ENCODE measurements at regions not wholly inside any gene's neighbourhood (a gene's known extent, or its start where the extent isn't known, plus 50 kb on each side); places are given as distances from the start of the nearest gene placed in this dataset.

DNA sequence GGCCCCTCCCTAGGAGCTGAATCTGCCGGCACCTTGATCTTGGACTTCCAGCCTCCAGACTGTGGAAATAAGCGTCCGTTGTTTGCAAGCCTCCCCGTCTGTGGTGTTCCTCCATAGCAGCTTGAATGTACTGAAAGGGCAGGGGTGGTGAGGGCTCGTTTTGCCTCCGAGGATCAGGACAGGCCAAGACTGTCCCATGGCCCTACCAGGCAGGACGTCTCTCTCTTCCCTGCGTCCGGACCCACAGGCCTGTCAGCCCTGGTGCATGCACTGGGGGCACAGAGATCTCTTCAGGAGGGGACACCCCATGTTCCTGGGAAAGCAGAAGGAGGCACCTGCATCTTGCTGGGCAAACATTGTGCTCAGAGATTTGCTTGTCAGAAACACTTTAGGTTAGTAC lies 156.3 kb upstream of the C1orf174 start:
- H3K4me3 ChIP-seq (ENCODE audit: insufficient read depth, low read depth, low read length), result no peak overlapping the region
- intact Hi-C loops (cut with micrococcal nuclease), result no loop called here
- H2BK15ac ChIP-seq (ENCODE audit: low read depth, low read length), result no peak overlapping the region
- H2BK120ac ChIP-seq (ENCODE audit: low read depth, low read length), result no peak overlapping the region
- dilution Hi-C loops (cut with HindIII; ENCODE audit: low sequenced_read_pairs, unreplicated experiment), result no loop called here
- no peaks in the 10 kb centered on the region for H3K9me1 ChIP-seq (ENCODE audit: insufficient read depth, low read length)
- H2AK5ac ChIP-seq (ENCODE audit: low read depth, low read length), result no peak overlapping the region
- no peak overlapping the region for H3K23ac ChIP-seq (ENCODE audit: low read depth, low read length)
- no peak overlapping the region for H4K5ac ChIP-seq (ENCODE audit: low read depth, low read length)
- H3K4me1 ChIP-seq (ENCODE audit: control insufficient read depth, insufficient read depth, low read length), result no peaks in the 10 kb centered on the region
- H3K4me2 ChIP-seq (ENCODE audit: low read depth, low read length), result no peak overlapping the region
- ChIA-PET CTCF (no interaction called here), POLR2A (ENCODE audit: unreplicated experiment) (no interaction called here)
- TF ChIP-seq NFE2L2 (IDR thresholded peaks at IDR 0.05; ENCODE audit: low read depth, low read length), result no peak
- TF ChIP-seq, protein P1, sequence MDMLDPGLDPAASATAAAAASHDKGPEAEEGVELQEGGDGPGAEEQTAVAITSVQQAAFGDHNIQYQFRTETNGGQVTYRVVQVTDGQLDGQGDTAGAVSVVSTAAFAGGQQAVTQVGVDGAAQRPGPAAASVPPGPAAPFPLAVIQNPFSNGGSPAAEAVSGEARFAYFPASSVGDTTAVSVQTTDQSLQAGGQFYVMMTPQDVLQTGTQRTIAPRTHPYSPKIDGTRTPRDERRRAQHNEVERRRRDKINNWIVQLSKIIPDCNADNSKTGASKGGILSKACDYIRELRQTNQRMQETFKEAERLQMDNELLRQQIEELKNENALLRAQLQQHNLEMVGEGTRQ (IDR thresholded peaks at IDR 0.05; ENCODE audit: low read depth, low read length), result no peak
- TF ChIP-seq MXI1 (IDR thresholded peaks at IDR 0.05; ENCODE audit: borderline replicate concordance, low read depth, low read length), result no peak
- TF ChIP-seq RCOR1 (IDR thresholded peaks at IDR 0.05; ENCODE audit: insufficient replicate concordance, low read length), result no peak
- TF ChIP-seq, protein P2, sequence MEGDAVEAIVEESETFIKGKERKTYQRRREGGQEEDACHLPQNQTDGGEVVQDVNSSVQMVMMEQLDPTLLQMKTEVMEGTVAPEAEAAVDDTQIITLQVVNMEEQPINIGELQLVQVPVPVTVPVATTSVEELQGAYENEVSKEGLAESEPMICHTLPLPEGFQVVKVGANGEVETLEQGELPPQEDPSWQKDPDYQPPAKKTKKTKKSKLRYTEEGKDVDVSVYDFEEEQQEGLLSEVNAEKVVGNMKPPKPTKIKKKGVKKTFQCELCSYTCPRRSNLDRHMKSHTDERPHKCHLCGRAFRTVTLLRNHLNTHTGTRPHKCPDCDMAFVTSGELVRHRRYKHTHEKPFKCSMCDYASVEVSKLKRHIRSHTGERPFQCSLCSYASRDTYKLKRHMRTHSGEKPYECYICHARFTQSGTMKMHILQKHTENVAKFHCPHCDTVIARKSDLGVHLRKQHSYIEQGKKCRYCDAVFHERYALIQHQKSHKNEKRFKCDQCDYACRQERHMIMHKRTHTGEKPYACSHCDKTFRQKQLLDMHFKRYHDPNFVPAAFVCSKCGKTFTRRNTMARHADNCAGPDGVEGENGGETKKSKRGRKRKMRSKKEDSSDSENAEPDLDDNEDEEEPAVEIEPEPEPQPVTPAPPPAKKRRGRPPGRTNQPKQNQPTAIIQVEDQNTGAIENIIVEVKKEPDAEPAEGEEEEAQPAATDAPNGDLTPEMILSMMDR (conservative IDR thresholded peaks at IDR 0.05; ENCODE audit: low read depth, low read length), result no peak
- no peak for TF ChIP-seq BHLHE40 (IDR thresholded peaks at IDR 0.05; ENCODE audit: low read depth, low read length)
- TF ChIP-seq FOS (IDR thresholded peaks at IDR 0.05; ENCODE audit: low read depth, low read length), result no peak
- no peak for TF ChIP-seq SMC3 (IDR thresholded peaks at IDR 0.05; ENCODE audit: low read depth, low read length)
- no peak for TF ChIP-seq RFX5 (IDR thresholded peaks at IDR 0.05; ENCODE audit: low read depth, low read length)
- no peak overlapping the region for H3K4ac ChIP-seq (ENCODE audit: low read depth, low read length)
- ATAC-seq (ENCODE audit: low read depth) (no peak), DNase-seq (no peak)
- no peaks in the 10 kb centered on the region for H3K79me1 ChIP-seq (ENCODE audit: low read depth in 1 of 2, low read length in 2 of 2)
- H2AFZ ChIP-seq (replicated peaks; ENCODE audit: low read length, poor library complexity), result no peak overlapping the region
- H3K9me3 ChIP-seq (ENCODE audit: control insufficient read depth, insufficient read depth, low read length), result peaks cover 63% of the 10 kb centered on the region
- no TSS peak for BruUV-seq (replicated peaks)
- no peak overlapping the region for H2AK9ac ChIP-seq (replicated peaks; ENCODE audit: low read depth, low read length, poor library complexity)
- no peaks in the 10 kb centered on the region for H3K36me3 ChIP-seq (ENCODE audit: control insufficient read depth, insufficient read depth, low read length)
- H3K56ac ChIP-seq (ENCODE audit: extremely low read depth, insufficient read depth, low read length), result no peak overlapping the region
- no peak overlapping the region for H3K9ac ChIP-seq (ENCODE audit: low read depth, low read length)
- no peak overlapping the region for H4K91ac ChIP-seq (ENCODE audit: insufficient read depth, low read depth, low read length)
- no CpG with 5 or more reads among the region's 9 CpGs for WGBS, 2 experiments (ENCODE audit: extremely low coverage in 2 of 2, insufficient read length in 1 of 2)
- H3K27me3 ChIP-seq (ENCODE audit: control insufficient read depth, insufficient read depth, low read length), result no peaks in the 10 kb centered on the region
- no peak overlapping the region for H3K14ac ChIP-seq (replicated peaks; ENCODE audit: low read depth, low read length)
- H4K8ac ChIP-seq (ENCODE audit: low read depth in 2 of 2, low read length in 2 of 2), result no peak overlapping the region
- H3K27ac ChIP-seq (ENCODE audit: insufficient read depth, low read length), result no peak overlapping the region
- H4K20me1 ChIP-seq (ENCODE audit: insufficient read depth, low read length), result no peaks in the 10 kb centered on the region
- in situ Hi-C loops (cut with MboI; ENCODE audit: low sequenced_read_pairs), result no loop called here
- H3K18ac ChIP-seq (ENCODE audit: low read depth, low read length), result no peak overlapping the region
- no peak overlapping the region for H2BK5ac ChIP-seq (ENCODE audit: low read depth, low read length, poor library complexity, severe bottlenecking)
- H2BK20ac ChIP-seq (ENCODE audit: low read depth, low read length), result no peak overlapping the region
